HG02938 (cell line): ENCODE measurements at regions not wholly inside any gene's neighbourhood (a gene's known extent, or its start where the extent isn't known, plus 50 kb on each side); places are given as distances from the start of the nearest gene placed in this dataset.

Source experiments
- ATAC-seq: cut with Tn5 transposase; IDR thresholded peaks from one replicate; pipeline ENCODE4 v1.9.1; 2021; ENCODE audit warnings: mild to moderate bottlenecking, moderate library complexity; ENCODE audit not compliant: unreplicated experiment

GRCh38 chr21:19771881-19772280 lies 1226.3 kb upstream of the NCAM2 start:
- ATAC-seq, result no peak

- no peak for ATAC-seq
These were observed 1222.1 kb upstream of the NCAM2 start for GRCh38 chr21:19776076-19776475.

DNA sequence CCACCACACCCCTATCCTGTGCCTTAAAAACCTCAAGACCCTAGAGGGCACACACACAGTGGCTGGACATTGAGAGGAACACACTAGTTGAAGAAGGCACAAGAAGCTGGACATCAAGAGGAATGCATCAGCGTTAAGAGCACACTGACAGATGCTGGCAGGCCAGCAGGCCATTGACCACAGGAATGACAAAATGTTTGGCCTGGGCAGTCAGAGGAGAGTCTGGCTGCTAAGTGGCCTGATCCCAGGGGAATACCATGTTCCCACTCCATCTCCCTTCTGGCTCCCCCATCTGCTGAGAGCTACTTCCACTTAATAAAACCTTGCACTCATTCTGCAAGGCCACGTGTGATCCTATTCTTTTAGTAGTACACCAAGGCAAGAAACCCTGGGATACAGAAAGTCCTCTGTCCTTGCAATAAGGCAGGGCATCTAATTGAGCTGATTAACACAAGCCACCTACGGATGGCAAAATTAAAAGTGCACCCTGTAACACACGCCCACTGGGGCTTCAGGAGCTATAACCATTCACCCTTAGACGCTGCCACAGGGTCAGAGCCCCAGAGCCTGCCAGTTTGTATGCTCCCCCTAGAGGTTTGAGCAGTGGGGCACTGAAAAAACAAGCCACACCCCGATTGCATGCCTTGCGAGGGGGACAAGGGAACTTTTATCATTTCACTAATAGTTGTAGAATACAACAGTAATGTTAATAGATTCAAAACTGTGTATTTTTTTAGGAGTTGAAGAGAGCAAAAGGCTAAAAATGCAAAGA lies 1216.1 kb upstream of the NCAM2 start:
- no peak for ATAC-seq

DNA sequence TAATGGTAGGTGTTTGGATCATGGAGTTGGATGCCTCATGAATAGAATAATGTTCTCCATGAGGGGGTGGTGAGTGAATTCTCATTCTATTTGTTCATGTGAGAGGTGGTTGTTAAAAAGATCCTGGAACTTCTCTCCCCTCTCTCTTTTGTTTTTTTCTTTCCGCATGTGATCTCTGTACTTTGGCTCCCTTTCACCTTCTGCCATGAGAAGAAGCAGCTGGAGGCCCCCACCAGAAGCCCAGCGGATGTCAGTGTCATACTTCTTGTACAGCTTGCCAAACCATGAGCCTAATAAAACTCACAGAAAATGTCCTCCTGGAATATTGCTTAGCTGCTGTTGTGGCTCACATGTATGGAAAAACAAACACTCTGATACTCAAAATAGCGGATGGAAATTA lies 1212.3 kb upstream of the NCAM2 start:
- ATAC-seq, result no peak

GRCh38 chr21:19792004-19792403 lies 1206.2 kb upstream of the NCAM2 start:
- no peak for ATAC-seq

DNA sequence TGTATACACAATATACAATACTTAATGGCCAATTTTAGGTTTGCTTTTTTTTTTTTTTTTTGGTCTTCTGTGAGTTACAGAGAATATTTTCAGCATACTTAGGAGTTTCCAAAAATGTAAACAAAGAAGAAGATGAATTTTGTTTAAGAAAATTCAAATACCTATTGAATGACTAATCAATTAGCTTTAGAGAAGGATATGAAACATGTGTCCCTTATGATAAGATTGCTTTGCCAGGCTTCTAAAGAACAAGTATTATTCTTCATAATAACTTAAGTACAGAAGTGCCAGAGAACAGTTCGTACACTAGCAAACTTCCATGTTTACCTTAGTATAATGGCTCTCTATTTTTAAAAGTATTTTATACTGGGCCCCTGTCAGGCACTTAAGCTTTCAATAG lies 1191.0 kb upstream of the NCAM2 start:
- ATAC-seq, result no peak

DNA sequence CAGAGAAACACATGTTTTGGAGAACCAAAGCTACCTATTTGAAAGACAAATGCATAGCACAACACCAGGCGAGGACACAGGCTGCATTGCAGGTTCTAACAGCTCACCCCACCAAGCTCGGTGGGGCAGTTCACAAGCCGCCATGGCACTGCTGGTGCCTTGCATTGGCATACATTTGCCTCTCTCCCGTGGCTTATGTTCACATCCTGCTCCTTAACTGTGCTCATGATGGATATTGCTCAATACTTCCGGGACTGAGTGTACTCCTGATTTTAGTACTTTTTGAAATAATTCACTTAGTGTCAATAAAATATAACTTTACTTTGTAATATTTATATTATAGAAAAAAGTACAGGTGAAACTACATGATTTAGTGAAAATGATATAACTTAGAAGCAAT lies 1187.4 kb upstream of the NCAM2 start:
- no peak for ATAC-seq

- no peak for ATAC-seq
These were observed 1167.8 kb upstream of the NCAM2 start for GRCh38 chr21:19830446-19830845.

GRCh38 chr21:19832551-19832950 lies 1165.7 kb upstream of the NCAM2 start:
- no peak for ATAC-seq

- no peak for ATAC-seq
These were observed 1165.1 kb upstream of the NCAM2 start for GRCh38 chr21:19833082-19833481.

DNA sequence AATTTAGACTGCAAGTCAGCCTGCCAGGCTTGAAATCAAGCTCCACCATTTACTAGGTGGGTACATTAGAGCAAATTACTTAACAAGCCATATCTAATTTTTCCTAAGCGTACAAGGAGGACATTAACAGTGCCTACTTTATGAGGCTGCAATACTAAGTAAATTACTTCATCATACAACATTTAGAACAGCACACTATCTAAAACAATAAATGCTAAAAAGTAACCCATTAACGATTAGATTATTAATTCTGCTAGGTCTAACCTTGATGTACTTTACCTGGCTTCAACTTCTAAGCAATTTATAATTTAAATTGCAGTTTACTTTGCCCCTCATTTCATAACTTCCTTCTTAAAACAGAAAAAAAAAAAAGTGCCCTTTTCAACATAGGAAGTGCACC lies 1155.6 kb upstream of the NCAM2 start:
- ATAC-seq, result no peak

DNA sequence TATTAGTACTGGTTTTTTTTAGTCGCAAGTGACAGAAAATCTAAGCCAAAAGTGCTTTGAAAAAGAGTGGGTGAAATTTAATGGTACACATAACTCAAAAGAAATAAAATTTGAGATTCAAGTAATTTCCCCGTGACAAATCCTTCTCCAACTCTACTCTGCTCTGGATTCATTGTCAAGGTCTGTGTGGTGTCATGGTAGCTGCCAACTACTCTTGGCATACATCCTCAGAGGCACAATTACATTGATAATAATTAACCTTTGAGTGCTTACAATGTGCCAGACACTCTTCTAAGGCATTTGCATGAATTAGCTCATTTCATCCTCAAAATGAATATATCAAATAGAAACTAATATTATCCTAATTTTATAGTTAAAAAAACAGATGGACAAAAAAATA lies 1153.9 kb upstream of the NCAM2 start:
- no peak for ATAC-seq

DNA sequence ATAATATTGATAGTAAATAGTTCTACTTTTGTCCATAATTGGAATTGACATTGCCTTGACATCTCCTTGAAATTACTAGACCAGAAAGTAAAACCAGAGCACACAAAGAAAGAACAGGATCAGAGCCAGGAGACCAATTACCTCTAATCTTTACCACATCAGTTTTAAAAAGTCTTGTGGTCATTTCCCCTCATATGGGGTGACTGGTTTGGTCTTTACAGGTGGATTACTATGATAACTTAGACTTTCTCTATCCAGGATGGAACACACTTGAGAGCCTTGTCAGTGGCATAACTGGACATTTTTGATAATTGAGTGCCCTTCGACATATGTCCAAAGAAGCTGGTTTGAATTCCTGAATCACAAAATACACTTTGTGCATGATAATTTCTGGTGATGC lies 1148.1 kb upstream of the NCAM2 start:
- ATAC-seq, result no peak

GRCh38 chr21:19853061-19853460 lies 1145.1 kb upstream of the NCAM2 start:
- no peak for ATAC-seq

DNA sequence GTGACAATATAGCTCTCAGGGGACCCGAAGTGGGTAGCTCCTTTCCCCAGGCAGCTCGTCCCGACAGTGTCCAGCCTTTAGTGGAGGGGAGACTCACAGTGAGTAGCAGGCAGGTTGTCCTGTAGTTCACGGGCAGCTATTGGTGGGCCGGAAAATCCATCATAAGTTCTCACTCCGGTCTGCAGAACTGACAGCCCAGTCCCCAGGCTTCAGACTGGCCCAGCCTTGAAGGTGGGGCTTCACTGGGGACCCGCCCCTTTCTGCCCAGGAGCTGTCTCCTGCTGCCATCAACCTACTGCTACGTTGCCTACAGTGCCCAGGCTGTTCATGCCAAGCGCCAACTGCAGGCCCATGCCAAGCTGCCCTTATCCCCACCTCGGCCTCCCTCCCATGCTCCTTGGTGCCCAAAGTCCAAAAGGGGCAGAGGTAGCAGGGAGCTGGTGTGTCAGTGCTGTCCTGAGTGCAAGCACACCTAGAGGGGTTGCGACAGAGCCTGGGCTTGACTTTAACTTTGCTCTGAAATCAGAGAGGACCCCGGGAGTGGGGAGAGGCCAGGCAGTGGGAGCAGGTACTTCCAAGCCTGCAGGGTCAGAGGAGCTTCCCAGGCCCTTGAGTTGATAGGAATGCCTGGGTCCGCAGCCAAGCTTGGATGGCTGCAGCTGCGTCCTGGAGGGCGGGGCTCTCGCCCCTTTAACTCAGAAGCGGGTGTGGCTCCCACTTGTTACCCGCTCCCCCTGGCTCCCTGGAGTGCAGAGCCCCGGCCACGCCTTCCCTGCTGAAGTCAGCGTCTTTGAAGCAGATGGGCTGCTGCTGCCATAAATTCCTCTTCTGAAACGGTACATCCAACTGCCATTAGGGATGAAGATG lies 1144.3 kb upstream of the NCAM2 start:
- no peak for ATAC-seq

DNA sequence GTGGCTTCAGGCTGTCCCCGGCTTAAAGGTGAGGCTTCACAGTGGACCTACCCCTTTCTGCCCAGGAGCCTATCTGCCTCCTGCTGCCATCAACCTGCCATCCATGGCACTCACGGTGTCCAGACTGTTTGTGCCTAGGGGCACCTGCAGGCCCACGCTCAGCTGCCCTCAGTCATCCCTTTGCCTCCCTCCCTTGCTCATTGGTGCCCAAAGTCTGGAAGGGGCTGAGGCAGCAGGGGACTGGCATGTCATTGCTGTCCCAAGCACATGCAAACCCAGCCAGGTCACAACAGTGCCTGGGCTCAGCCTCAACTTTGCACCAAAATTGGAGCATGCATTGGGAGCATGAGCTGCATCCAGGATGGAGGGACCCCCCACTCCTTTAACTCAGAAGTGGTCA lies 1142.7 kb upstream of the NCAM2 start:
- ATAC-seq, result no peak

GRCh38 chr21:19864476-19864875 lies 1133.7 kb upstream of the NCAM2 start:
- no peak for ATAC-seq

DNA sequence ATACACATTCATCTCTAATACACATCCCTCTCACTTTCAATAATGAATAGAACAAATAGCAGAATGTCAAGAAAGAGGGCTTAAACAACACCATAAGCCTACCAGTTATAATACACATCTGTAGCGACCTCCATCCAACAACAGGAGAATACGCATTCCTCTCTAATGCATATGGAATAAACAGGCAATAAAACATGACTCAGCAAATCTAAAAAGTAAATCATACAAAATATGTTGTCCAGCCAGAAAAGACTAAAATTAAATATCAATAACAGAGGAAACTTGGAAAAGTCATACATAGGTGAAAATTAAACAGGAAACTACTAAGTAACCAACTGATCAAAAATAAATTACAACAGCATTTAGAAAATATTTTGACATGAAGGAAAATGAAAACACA lies 1127.5 kb upstream of the NCAM2 start:
- no peak for ATAC-seq

GRCh38 chr21:19874521-19874920 lies 1123.7 kb upstream of the NCAM2 start:
- ATAC-seq, result no peak

- no peak for ATAC-seq
These were observed 1120.1 kb upstream of the NCAM2 start for GRCh38 chr21:19878133-19878532.

- ATAC-seq, result no peak
These were observed 1098.6 kb upstream of the NCAM2 start for GRCh38 chr21:19899645-19900044.

DNA sequence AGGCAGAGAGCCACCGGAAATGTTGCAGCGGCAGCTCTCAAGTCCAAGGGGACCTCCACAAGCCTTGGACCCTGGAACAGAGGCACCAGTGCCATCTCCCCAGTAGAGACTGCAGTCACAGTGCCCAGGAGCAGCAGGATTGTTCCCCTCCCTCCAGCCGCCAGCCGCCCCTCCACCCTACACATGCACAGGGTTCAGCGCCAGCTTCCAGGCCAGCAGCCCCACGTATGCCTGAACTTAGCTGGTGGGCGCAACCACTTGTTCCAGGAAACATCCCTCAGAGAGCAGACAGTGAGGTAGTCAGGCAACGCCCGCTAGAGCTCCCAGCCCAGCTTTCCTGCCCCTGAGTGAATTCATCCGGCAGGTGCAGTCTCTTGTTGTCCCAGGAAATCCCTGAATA lies 1098.1 kb upstream of the NCAM2 start:
- no peak for ATAC-seq
